ENCODE measurements at regions not wholly inside any gene's neighbourhood (a gene's known extent, or its start where the extent isn't known, plus 50 kb on each side); places are given as distances from the start of the nearest gene placed in this dataset.

DNA sequence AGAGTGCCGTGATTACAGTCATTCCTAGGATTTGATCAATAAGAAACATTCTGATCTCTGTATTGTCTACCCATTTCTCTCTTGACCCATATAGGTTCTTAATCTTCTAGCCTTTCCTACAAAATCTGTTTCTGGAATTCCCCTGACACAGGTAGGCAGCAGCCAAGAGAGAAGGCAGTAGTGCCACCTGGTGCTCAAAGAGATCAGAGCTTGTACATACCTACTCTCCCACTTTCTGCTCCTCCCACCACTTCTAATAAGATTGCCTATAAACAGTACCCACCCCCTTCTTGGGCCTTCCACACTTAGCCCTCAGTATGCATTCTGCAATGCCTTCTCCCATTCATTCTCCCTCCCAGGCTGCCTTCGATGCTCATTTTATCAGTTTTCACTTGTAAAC, 117.4 kb upstream of the RORB start:
- TF ChIP-seq, protein P1, sequence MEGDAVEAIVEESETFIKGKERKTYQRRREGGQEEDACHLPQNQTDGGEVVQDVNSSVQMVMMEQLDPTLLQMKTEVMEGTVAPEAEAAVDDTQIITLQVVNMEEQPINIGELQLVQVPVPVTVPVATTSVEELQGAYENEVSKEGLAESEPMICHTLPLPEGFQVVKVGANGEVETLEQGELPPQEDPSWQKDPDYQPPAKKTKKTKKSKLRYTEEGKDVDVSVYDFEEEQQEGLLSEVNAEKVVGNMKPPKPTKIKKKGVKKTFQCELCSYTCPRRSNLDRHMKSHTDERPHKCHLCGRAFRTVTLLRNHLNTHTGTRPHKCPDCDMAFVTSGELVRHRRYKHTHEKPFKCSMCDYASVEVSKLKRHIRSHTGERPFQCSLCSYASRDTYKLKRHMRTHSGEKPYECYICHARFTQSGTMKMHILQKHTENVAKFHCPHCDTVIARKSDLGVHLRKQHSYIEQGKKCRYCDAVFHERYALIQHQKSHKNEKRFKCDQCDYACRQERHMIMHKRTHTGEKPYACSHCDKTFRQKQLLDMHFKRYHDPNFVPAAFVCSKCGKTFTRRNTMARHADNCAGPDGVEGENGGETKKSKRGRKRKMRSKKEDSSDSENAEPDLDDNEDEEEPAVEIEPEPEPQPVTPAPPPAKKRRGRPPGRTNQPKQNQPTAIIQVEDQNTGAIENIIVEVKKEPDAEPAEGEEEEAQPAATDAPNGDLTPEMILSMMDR (conservative IDR thresholded peaks at IDR 0.05): peak; percentile 75
- no peak for TF ChIP-seq ZFX (IDR thresholded peaks at IDR 0.05)

Data from C4-2B (cell line).